HG03108 (cell line): ENCODE measurements at regions not wholly inside any gene's neighbourhood (a gene's known extent, or its start where the extent isn't known, plus 50 kb on each side); places are given as distances from the start of the nearest gene placed in this dataset.
"Not testable (repeated sequence)": the region's sequence is repeated elsewhere in the genome, so short reads cannot be mapped to it uniquely, and the experiment has no call there.

ENCODE experiments used
- ATAC-seq: cut with Tn5 transposase; IDR thresholded peaks from one replicate; pipeline ENCODE4 v1.9.1; 2021; ENCODE audit warnings: moderate library complexity; ENCODE audit not compliant: unreplicated experiment

DNA sequence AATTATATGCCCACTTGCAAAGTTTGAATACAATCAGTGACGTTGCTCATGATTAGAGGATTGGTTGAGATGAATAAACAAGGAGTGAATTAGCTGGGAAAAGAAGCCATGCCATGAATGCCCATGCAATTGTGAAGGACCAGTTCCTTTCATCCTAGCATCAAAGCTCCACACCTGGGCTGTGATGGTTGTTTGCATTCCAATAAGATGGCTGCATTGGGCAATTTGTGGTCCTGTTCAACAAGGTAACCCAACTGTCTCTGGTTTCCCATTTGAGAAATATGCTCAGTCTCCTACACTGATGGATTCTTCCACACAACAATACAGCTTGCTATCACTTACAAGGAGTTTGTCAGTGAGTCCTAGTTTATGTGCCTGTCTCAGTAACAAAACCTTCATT is 550.2 kb downstream of the STK39 start:
- no peak for ATAC-seq

DNA sequence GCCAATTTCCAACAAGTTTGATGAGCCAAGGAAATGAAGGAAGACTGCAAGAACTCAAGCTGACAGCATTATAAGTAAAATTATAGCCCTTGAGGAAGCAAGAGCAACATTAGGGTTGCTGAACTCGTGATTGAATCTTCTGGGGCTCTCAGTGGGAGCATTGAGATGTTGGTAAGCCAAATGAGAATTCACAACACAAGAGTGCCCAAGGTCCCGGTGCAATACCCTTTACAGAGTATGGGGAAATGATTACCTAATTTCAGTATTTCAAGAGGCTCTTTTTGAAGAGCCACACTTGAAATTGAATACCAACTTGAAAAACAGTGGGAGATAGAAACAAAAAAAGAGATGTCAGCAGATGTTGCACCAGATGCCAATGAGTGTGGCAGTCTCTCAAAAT is 554.5 kb downstream of the STK39 start:
- no peak for ATAC-seq

- no peak for ATAC-seq
Measured at GRCh38 chr2:167692191-167692590, 555.2 kb downstream of the STK39 start.

- ATAC-seq = no peak
Measured at GRCh38 chr2:167689444-167689843, 558.0 kb downstream of the STK39 start.

DNA sequence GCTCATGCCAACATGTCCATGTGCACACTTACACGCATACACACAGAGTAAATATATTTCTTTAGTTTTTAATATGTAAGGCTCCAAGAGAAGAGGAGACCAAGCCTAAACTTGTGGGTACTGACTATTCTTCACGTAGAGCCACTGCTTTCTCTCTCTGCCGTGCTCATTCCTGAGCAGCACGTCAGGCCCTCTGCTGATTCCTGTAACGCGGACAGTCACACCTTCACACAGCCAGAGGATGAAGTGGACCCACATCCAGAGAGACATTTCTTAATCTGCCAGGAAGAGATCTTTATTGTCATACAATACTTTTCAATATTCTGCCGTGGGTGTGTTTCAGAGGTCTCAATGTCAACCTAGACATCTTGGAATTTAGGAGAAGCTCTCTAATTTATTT is 560.7 kb downstream of the STK39 start:
- ATAC-seq = no peak

DNA sequence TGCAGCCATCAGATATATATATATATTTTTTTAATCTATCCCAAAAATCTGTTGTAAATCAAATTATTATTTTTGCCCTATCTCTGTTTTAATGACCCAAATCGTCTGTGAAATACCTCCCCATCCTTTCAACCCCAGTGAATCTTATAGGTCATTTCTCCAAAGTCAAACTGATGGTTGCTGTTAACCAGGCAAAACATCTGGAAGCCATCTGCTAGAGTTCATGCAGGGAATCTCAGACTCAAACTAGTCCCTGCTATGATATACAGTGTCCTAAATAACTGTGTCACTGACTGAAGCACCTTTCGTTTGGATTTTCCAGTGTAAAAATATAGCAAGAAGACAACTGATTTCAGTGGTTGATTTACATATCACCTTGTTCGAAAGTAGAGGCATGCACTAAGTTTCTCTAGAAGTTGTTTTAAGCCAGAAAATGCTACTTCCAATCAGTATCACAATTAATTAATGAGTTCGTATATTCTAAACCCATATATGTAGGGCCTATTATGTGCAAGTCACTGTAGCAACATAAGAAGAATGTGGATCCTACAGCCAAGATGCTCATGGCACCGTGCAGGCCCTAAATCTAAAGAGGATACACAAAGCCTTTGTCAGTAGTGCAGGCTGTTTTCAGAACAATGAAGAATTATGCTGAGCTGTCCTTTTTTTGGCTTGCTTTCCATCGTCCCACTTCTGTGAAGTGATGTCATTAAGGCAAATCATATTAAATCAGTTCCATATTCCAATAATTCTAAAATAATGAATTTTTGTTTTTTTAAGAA is 566.0 kb downstream of the STK39 start:
- no peak for ATAC-seq

- no peak for ATAC-seq
Measured at GRCh38 chr2:167678158-167678557, 569.2 kb downstream of the STK39 start.

- no peak for ATAC-seq
Measured at GRCh38 chr2:167675906-167676305, 571.5 kb downstream of the STK39 start.

- no peak for ATAC-seq
Measured at GRCh38 chr2:167670588-167670987, 576.8 kb downstream of the STK39 start.

DNA sequence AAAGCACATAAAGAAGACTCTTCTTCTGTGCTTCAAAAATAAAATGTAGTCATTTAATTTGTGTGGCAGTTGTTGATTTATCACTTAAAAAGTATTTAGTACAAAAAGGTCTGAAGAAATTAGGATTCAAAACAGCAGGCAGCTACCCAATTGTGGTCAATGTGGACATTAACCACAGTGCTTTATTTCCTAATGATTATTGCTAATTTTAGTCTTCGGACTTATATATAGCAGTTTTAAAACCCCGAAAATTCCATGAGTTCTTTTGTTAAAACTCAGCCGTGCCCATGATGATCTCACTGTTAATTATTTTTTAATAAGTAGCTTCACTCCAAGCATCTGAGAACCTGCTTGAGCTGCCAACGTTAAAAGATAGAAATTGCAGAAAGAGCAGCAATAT is 594.3 kb downstream of the STK39 start:
- ATAC-seq = no peak

GRCh38 chr2:167652401-167652800 is 595.0 kb downstream of the STK39 start:
- no peak for ATAC-seq

- no peak for ATAC-seq
Measured at GRCh38 chr2:167651406-167652151, 595.8 kb downstream of the STK39 start.

GRCh38 chr2:167646557-167646956 is 600.8 kb downstream of the STK39 start:
- no peak for ATAC-seq

DNA sequence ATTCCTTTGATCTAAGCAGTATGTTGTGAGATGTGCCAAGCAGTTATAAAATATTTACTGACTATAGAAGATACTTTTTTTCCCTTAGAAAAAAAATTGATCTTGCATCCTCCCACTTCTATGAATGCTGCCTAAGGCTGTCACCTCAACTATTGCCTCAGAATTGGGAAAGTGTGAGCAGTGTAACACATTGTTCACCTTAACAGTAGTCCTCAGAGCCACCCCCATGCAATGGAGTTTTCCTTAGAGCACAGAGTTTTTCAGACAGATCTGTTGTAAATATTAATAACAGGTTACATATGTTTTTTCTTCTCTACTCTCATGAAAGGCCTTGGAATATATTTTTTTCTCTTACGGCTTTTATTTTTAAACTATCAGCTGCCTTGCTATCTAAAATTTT is 607.3 kb downstream of the STK39 start:
- ATAC-seq = no peak

DNA sequence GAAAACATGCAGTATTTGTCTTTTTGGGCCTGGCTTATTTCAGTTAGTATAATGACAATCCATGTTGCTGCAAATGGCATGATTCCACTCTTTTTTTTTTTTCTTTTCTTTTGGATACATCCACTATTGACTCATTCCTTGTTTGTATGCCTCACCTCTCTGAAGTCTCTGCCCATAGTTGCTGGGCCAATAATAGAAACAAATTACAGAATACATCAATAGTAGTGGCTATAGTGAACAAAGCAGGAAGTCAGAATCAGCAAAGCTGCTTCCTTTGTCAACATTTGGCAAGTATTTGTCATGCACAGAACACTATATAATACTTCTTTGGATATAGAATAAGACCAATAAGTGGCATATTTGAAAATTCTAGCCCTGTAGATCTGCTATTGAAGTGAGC is 609.7 kb downstream of the STK39 start:
- ATAC-seq = no peak

GRCh38 chr2:167632271-167632670 is 615.1 kb downstream of the STK39 start:
- not testable (repeated sequence) for ATAC-seq

- ATAC-seq = no peak
Measured at GRCh38 chr2:167626961-167627360, 620.4 kb downstream of the STK39 start.

DNA sequence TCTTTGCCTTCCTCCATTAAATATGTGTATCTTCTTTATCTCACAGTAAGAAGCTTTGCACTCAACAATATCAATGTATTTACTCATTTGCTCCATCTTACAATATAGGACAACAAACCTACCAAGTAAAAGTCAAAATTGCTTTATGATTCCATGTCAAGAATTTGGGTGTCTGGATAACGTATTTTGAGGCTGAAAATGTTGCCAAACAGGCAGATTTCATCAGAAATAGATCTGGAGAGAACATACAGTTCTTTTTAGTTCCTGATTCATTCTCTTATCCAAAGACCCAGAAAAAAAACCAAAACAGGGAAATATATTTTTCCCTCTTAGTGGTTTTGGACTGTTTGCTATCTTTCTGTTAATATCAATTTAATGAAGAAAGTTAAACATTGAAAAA is 621.1 kb downstream of the STK39 start:
- ATAC-seq = no peak

GRCh38 chr2:167616997-167617396 is 630.4 kb downstream of the STK39 start:
- ATAC-seq = no peak

DNA sequence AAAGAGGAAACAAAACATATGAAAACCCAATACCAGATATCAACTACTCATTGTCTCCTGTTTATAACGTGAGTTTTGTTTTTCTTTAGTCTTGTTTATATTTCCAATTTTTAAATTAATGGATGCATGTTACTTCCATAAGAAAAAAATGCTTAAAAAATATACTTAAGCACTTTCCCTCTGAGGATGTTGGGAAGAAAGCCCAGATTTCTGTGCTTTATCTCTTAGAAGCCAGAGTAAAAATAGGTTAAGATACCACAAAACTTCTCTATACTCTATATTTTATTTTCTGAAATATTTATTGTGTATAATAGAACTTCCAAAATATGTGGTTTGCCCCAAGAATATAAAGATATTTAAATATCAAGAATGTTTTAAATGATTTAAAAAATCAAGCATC is 633.9 kb downstream of the STK39 start:
- ATAC-seq = no peak

- no peak for ATAC-seq
Measured at GRCh38 chr2:167608487-167608886, 638.9 kb downstream of the STK39 start.

- no peak for ATAC-seq
Measured at GRCh38 chr2:167607731-167608130, 639.7 kb downstream of the STK39 start.
